ENCODE measurements at regions not wholly inside any gene's neighbourhood (a gene's known extent, or its start where the extent isn't known, plus 50 kb on each side); places are given as distances from the start of the nearest gene placed in this dataset.
A peak's percentile ranks its signal among the peaks of the same experiment; 100 is the strongest.
"Not testable (repeated sequence)": the region's sequence is repeated elsewhere in the genome, so short reads cannot be mapped to it uniquely, and the experiment has no call there.

DNA sequence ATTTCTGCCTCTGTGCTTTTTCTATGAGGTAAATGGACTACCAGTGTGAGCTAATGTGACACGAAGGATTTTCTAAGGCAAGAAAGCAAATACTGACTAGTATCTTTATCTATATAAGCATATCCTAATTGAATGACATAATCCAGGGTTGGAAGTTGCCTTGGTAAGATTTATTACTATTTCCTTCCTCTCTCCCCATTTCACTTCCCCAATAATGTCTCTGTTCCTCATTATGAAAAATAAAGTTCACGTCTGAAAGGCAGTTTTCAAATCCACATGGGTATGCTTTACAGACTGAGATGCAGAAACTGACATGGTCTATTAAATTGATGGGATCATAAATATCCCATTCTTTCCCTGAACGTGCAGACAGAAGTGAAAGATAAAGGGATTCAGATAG, 86.0 kb downstream of the DTWD1 start:
- no peak for DNase-seq (ENCODE audit: low read depth in 2 of 2)

DNA sequence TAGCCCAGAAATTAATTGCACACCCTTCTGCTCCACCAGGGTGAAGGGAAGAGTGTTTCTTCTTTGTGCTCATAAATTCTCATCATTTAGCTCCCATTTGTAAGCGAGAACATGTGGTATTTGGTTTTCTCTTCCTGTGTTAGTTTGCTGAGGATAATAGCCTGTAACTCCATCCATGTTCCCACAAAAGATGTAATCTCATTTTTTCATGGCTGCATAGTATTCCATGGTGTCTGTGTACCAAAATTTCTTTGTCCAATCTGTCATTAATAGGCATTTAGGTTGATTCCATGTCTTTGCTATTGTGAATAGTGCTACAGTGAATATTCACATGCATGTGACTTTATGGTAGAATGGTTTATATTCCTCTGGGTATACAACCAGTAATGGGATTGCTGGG, 86.8 kb downstream of the DTWD1 start:
- no peak for DNase-seq (ENCODE audit: low read depth in 2 of 2)

DNA sequence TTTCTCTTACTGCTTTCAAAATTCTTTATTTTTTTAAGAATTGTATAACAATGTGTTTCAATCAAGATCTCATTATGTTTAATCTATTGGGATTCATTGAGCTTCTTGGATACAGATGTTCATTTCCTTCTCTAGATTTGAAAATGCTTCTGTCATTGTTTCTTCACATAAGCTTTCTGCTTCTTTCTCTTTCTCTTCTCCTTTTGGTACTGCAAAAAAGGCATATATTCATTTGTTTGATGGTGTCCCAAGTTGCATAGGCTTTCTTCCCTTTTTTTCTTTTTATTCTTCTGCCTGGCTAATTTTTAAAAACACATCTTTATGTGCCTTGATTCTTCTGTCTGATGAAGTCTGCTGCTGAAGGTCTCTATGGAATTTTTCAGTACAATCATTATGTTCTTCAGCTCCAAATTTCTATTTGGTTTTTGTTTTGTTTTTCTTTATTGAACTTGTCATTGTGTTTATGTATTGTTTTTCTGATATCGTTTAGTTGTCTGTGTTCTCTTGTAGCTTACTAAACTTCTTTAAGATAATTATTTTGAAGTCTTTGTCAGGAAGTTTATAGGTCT, 88.9 kb downstream of the DTWD1 start:
- DNase-seq (ENCODE audit: low read depth in 2 of 2): no peak

DNA sequence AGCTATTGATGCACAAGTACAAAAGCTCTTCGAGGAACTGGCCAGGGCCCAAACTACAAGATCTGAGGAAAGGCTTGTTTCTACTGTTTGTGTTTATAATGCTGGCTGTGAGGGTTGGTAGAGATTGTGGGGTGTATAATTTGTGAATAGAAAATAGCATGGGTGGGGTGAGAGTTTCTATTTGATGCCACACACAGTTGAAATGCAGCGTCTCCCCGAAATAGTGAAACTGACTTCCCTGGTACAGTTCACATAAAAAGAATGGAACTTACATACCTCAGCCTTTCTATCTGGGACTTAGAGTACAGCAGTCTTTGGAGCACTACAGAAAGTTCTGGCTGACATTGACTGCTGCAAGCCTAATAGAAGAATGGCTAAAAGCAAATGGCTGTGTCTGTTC, 91.3 kb downstream of the DTWD1 start:
- DNase-seq (ENCODE audit: low read depth in 2 of 2): no peak

DNA sequence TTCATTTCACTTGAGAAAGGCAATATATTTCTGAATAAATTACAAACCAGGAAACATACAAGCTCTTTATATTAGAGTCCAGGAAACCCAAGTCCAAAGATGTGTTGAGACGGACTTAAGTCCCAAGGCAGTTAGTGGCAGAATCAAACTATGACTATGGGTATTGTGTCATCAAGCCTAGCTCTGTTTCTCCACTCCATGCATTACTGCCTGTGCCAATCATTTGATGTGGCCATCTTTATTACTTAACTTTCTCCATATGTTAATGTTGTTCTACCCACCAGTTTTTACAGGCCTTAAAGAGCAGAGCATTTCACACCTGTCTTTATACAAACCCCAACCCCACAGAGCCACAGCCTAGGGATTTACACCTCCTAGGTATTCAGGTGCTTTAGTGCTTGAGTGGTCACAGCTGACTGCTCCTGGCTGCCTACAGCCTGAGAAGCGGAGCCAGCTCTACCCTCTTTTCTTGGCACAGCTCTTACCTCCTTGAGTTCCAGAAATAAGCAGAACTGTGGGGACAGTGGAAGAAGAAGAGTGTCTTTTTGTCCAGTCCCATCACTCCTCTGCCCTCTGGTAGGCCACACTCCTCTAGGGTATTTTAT, 92.1 kb downstream of the DTWD1 start:
- no peak for DNase-seq (ENCODE audit: low read depth in 2 of 2)

DNA sequence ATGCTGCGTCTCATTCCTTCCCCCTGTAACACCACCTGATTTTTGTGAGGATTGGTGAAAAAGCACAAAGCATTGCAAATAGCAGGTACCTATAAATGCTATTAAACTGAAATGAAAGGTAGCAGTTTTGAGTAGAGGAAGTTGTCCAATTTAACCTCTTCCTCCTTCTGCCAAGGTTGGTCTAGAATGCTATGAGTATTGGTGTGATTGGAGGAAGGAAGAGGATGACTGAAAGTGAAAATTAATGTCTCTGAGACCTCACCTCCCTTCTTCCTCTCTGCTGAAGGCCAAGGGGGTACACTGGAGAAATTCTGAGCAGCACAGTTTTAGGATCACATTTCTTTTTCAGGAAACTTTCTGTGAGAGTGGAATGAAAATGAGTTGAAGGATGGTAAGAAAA, 94.4 kb downstream of the DTWD1 start:
- no peak for DNase-seq (ENCODE audit: low read depth in 2 of 2)

DNA sequence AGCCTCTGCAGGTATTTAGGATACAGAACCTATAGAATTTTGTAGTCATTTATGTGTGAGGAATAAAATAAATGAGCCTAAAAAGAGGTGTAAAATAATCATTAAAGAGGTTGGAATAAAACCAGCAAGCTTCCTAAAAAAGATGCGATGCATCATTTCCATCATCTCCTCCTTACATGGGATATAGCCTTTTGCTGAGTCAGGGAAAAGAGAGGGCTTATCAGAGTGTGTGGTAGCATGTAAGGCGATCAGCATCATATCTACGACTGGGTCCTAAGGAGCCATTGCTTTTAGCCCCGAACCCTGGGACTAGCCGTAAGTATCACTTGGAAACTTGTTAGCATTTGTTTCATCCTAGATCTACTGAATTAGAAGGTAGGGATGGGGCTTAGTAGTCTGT, 94.9 kb downstream of the DTWD1 start:
- no peak for DNase-seq (ENCODE audit: low read depth in 2 of 2)

DNA sequence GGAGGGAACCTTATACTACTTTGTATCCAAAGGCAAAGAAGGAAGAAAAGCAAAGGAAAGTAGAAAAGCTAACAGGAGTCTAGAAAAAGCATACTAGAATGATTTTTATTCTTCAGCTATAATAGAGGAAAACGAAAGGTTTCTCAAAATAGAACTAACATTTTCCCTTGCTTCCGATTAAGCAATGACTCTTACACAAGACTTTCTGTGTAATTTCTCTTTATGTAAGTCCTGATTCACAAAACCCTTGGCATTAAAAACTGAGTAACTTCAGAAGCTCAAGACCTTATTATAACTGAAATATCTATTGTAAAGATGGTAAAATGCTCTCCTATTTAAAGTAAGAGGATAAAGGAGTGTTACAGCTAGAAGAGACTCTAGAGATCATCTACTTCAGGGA, 97.4 kb downstream of the DTWD1 start:
- peak; percentile 12 to 14 for DNase-seq (ENCODE audit: low read depth in 2 of 2)

DNA sequence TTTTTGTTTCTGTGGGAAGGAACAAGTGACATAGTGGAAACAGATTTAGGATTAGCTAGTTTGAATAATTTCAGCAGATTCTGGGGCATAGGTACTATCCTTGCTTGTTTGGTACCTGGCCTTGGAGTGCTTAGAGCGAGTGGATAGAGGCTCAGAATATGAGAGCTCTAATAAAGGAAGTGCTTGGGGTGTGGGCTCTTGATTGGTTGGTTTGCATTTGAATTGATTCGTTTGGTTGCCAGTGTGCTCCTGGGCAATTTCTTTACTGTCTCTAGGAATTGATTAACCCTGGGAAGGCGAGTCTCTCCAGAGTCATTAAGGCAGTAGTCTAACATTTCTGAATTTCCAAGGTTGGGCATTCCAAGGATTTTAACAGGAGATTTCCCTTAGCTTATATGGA, 98.0 kb downstream of the DTWD1 start:
- no peak for DNase-seq (ENCODE audit: low read depth in 2 of 2)

DNA sequence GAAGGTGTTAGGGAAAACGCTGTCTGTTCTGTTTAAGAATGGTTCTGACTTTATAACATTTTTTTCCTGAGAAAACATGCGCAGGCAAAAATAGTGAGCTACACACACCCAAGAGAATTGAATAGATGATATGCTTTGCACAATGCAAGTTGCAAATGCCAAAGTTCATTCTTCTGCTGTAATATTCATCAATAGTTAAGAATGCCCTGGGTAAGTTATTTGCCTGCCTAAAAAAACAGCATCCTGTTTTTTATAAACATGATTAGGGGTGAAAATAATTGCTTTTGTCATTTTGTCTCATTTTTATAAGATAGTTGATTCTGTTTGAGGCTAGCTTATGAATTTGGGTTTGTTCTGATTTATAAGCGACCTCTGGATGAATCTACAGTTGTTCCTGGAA, 99.4 kb downstream of the DTWD1 start:
- DNase-seq (ENCODE audit: low read depth in 2 of 2): no peak

DNA sequence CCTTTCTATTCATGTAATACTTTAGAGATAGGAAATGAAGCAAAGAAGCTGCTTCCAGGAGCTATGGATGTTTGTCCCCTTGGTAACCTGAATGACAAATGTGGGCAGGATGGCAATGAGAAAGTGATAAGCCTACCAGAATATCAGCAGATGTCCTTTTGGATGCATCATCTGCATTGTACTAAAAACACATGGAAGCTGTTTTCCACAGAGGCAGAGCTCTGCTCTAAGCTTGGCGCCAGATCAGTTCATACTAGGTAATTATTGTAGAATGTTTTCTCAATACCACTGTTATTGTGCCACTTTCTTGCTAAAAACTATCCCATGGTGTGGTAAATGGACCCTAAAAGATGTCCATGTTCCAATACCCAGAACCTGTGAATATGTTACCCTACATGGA, 100.2 kb downstream of the DTWD1 start:
- DNase-seq (ENCODE audit: low read depth in 2 of 2): no peak

DNA sequence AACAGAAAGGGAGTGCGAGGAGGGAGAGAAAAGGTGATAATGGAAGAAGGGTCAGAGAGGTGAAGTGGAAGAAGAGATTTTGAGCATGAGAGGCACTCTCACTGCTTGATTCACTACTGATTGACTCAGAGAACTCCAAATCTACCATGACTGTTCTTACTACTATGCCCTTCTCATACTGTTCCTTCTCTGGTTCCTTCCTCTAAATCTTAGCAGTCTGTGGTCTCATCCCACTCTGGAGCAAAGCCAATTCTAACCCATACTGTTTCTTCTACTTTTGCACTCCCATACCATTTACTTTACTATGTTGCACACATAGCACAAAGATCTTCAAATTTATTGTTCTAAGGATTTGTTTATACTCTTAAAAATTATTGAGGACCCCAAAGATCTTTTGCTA, 100.8 kb downstream of the DTWD1 start:
- no peak for DNase-seq (ENCODE audit: low read depth in 2 of 2)

DNA sequence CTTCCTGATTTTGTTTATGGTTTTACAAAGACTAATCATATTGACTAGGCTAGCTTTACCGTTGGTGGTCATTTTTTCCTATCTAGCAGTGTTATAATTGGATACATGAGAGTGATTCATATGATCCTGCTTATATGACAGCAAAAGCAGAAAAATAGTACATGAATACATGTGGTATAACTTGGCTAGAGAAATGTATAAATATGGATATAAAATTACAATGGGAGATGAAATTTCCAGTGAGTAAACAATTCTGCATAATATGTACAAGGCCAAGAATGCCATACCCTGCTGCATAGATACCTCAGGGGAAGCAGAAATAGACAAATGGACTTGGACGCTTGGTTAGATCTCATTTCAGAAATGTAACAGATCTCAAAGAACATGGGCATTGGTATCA, 103.1 kb downstream of the DTWD1 start:
- no peak for DNase-seq (ENCODE audit: low read depth in 2 of 2)

DNA sequence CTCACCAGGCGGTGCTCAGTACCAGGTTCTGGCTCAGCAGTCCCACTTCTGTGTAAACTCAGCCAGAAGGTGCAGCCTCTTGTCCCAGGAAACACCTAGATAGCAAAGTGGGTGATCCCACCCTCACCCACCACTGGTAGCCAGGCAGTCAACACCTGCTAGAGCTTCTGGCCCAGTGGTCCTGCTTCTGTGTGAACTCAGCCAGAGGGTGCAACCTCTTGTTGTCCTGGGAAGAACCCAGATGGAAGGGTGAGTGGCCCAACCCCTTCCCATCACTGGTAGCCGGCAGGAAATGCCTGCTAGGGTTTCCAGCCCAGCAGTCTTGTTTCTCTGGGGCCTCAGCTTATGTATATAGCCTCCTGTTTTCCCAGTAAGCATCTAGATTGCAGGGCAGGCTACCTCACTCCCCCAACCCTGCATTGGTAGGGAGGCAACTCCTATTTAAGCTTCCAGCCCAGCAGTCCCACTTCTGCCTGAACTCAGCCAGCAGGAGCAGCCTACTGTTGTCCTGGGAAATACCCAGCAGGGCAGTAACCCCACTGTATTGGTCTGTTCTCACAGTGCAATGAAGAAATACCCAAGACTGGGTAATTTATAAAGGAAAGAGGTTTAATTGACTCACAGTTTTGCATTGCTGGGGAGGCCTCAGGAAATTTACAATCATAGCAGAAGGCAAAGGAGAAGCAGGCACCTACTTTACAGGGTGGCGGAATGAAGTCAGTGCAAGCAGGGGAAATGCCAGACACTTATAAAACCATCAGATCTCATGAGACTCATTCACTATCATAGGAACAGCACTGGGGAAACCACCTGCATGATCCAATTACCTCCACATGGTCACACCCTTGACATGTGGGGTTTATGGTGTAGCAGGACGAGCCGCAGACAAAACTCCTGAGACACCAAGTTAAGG, 110.6 kb downstream of the DTWD1 start:
- DNase-seq (ENCODE audit: low read depth in 2 of 2): no peak

DNA sequence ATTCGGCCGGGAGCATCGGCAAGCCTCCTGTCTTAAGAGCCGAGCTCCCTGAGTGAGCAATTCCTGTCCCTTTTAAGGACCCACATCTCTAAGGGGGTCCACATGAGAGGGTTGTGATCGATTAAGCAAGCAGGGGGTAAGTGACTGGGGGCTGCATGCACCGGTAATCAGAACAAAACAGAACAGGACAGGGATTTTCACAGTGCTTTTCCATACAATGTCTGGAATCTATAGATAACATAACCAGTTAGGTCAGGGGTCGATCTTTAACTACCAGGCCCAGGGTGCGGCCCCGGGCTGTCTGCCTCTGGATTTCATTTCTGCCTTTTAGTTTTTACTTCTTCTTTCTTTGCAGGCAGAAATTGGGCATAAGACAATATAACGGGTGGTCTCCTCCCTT, 111.3 kb downstream of the DTWD1 start:
- DNase-seq (ENCODE audit: low read depth in 2 of 2): not testable (repeated sequence)

DNA sequence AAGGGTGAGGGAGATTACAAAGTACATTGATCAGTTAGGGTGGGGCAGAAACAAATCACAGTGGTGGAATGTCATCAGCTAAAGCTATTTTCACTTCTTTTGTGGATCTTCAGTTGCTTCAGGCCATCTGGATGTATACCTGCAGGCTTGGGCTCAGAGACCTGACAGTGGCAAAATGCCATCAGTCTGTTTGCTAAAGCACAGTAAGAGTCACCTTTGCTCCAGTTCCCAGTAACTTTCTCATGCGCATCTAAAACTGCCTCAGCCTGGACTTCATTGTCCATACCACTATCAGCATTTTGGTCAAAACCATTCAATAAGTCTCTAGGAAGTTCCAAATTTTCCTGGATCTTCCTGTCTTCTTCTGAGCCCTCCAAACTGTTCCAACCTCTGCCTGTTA, 113.2 kb downstream of the DTWD1 start:
- not testable (repeated sequence) for DNase-seq (ENCODE audit: low read depth in 2 of 2)

DNA sequence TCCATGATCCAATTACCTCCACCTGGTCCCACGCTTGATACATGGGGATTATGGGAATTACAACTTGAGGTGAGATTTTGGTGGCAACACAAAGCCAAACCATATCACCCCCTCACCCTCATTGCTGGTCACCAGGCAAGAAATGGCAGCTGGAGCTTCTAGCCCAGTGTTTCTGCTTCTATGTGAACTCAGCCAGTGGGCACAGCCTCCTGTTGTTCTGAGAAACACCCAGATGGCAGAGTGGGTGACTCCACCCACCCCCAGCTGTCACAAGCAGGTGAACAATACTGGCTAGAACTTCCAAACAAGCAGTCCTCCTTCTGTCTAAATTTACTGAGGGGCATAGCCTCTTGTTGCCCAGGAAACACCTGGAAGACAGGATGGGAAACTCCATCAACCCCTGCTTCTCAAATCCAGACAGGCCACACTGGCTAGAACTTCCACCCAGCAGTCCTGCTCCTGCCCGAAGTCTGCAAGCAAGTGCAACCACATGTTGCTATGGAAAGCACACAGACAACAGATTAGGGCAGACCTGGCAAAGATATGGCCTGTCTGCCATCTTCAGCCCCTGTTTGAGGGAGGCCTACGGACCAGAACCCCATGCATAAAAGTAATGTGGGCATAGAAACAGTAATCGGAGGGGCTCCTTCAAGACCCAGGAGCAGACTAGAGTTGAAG, 114.1 kb downstream of the DTWD1 start:
- DNase-seq (ENCODE audit: low read depth in 2 of 2): no peak

DNA sequence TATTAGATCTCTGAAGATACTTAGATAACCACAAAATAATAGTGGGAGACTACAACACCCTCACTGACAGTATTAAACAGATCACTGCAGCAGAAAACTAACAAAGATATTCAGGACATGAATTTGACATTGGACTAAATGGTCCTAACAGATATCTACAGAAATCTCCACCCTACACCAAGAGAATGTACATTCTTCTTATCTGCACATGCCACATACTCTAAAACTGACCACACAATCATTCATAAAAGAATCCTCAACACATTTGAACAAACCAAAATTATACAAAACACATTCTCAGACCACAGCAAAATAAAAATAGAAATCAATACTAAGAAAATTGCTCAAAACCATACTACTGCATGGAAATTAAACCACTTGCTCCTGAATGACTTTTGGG, 116.3 kb downstream of the DTWD1 start:
- DNase-seq (ENCODE audit: low read depth in 2 of 2): no peak

DNA sequence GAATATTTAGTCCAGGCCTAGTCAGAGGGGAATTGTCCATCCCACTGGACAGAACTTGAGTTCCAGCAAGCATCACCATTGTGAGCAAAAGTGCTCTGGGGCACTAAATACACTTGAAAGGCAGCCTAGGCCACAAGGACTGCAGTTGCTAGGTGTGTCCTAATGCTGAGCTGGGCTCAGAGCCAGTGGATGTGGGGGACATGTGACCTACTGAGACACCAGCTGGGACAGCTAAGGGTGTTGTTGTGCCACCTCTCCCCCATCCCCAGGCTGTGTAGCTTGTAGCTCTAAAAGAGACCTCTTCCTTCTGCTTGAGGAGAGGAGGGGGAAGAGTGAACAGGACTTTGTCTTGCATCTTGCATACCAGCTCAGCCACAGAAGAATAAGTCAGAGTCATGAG, 120.9 kb downstream of the DTWD1 start:
- no peak for DNase-seq (ENCODE audit: low read depth in 2 of 2)

DNA sequence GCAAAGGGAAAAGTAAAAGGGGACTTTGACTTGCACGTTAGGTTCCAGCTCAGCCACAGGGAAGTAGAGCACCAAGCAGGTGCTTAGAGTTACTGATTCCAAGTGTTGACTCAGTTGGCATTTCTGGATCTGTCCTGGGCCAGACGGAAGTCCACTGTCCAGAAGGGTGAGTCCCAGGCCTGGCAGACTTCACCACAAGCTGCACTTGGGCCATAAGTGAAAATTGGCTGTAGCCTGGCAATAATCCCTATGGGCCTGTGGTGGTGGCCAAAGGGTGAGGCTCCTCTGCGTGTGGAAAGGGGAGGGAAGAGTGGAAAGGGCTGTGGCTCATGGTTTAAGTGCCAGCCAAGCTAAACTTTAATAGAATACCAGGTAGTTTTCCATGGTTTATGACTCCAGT, 121.5 kb downstream of the DTWD1 start:
- DNase-seq (ENCODE audit: low read depth in 2 of 2): no peak

DNA sequence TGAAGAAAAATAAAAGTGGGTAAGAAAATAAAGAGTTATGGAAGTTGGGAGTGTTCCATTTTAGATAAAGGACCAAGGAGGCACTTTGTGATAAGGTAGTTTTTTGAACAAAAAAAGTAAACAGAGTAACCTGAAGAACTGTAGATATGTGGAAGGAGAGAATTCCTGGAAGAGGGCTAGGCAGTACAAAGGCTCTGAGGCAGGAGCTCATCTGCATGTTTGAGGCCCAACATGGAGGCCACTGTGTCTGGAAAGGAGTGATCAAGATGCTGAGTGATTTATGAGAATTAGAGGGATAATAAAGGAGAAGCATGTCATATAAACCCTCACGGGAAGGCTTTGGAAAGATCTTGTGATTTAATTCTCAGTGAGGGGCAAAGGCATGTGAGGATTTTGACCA, 126.5 kb downstream of the DTWD1 start:
- DNase-seq (ENCODE audit: low read depth in 2 of 2): no peak

DNA sequence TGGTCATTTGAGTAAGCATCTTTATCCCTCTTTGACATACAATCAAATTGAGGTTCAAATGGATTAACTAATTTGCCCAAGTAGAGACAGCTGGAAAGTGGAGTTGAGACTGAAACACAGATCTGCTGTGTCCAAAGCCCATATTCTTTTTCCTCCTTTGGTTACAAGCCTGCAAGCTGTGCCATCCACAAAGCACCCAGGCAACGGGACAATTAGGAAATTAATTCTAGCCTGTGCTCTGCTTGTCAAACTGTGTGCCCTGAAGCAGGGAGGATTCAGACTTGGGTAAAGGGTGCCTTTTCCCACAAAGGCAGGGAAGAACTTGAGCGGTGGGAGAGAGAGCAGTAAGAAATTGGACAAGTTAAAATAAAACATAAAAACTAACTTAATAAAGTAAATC, 127.9 kb downstream of the DTWD1 start:
- DNase-seq (ENCODE audit: low read depth in 2 of 2): no peak

DNA sequence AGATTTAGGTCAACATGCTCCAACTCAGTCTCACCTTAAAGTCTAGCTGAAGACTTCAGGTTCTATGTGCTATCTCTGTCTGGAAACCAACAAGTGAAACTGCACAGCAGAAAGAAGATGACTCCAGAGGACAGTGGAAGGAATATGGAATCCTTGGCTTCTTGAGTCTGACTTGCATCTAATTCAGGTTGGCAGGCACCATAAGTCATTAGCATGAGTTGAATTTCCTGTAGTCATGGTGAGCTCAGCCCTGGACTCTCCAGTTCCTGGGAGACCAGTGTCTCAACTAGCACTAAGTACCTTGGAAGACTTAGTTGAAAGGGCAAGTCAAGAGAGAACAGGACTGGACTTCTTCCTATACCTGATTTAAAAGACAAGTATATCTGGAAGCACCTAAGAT, 129.7 kb downstream of the DTWD1 start:
- DNase-seq (ENCODE audit: low read depth in 2 of 2): no peak

Data from fibroblast of skin of left biceps (primary cell).